ENCODE measurements at regions not wholly inside any gene's neighbourhood (a gene's known extent, or its start where the extent isn't known, plus 50 kb on each side); places are given as distances from the start of the nearest gene placed in this dataset.

DNA sequence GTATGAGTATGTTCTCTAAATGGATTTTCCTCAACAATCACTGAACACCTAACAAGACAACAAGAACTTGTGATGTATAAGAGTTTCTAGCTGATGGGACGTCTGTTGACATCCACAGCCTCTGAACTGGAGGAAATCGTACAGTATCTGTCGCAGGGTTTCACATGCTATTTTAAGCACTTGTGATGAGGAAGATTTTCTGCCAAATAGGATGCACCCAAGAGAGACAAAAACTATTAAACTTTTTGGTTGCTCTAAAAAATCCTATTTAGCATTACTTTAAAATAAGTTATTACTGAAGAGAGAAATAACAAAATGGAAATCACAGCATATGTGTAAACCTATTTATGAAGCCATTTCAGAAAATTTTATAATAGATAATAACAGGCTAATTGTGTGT, 356.1 kb upstream of the SLC7A11 start:
- H3K4me3 ChIP-seq (ENCODE audit: control insufficient read depth, low read depth, low read length): no peak overlapping the region
- TF ChIP-seq, protein P1, sequence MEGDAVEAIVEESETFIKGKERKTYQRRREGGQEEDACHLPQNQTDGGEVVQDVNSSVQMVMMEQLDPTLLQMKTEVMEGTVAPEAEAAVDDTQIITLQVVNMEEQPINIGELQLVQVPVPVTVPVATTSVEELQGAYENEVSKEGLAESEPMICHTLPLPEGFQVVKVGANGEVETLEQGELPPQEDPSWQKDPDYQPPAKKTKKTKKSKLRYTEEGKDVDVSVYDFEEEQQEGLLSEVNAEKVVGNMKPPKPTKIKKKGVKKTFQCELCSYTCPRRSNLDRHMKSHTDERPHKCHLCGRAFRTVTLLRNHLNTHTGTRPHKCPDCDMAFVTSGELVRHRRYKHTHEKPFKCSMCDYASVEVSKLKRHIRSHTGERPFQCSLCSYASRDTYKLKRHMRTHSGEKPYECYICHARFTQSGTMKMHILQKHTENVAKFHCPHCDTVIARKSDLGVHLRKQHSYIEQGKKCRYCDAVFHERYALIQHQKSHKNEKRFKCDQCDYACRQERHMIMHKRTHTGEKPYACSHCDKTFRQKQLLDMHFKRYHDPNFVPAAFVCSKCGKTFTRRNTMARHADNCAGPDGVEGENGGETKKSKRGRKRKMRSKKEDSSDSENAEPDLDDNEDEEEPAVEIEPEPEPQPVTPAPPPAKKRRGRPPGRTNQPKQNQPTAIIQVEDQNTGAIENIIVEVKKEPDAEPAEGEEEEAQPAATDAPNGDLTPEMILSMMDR (IDR thresholded peaks at IDR 0.05; ENCODE audit: control insufficient read depth, insufficient read depth, low read depth, low read length, missing control alignments): no peak
- DNase-seq (ENCODE audit: low read depth): no peak

DNA sequence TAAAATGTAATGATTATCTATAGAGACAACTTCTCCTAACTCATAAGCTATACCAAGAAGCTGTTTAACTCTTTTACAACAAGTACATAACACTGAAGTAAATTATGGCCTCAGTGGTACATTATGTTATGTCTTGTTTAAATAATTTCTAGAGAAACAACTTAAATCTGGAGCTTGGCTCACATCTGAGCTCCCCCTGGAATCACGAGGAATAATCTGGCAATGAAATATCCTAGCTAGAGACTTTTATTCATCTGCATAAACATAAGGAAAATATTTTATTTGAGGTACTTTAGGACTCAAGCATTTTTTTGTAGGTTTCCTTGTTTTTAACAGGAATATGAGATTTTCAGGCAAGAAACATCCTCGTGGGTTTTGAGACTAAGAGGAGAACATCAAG, 354.7 kb upstream of the SLC7A11 start:
- TF ChIP-seq, protein P1 (IDR thresholded peaks at IDR 0.05; ENCODE audit: control insufficient read depth, insufficient read depth, low read depth, low read length, missing control alignments): no peak
- no peak overlapping the region for H3K4me3 ChIP-seq (ENCODE audit: control insufficient read depth, low read depth, low read length)

DNA sequence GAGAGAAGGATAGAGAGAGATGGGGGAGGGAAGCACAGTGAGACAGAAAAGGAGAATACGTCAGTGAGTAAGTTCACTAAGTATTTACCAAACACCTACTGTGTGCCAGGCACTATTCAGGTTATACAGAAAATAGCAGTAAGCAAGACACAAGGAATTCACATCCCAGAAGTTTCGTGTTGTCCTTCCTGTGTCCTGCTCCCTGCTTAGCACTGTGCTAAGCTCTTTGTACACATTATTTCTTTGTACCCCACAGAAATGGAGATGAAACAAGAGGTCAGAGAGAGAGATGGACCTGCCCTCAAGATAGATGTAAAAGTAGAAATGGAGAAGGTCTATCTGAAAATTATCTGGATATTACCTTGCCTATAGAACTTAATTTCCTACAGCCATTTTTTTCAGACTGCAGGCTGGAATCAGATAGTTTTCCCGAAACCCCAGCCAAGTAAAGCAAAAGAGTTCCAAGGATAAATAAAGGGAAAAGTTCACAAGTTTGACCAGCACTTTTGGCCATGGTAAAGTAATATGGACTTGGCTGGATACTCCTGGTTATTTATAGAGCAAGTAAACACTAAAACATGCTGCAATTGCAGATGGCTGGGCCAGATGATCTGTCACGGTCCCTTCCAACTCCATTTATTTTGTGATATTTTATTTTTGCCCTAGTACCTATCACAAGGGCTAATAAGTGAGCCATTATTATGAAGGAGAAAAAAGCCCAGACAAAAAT, 353.7 kb upstream of the SLC7A11 start:
- H3K4me3 ChIP-seq (ENCODE audit: control insufficient read depth, low read depth, low read length): no peak overlapping the region
- TF ChIP-seq, protein P1 (IDR thresholded peaks at IDR 0.05; ENCODE audit: control insufficient read depth, insufficient read depth, low read depth, low read length, missing control alignments): no peak
- no peak for DNase-seq (ENCODE audit: low read depth)

More for the DNA sequence above, 354.7 kb upstream of the SLC7A11 start:
- DNase-seq (ENCODE audit: low read depth): no peak

DNA sequence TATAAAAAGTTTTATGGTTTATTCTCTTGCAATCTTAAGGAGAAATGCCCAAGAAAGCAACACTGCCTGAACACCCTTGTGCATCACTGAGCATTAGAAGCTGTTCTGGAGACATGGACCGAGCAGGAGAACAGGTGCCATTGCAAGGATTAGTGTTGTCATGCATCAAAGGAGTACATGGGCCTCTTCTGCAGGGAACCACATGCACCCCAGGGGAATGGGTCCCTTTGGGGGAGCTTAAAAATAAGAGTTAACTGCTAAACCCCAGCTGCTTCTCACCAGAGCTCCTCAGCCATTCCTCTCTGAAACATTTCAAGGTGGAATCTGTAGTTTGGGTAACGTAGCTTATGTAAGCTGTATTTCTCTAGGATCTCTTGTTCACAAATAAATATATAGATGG, 353.0 kb upstream of the SLC7A11 start:
- TF ChIP-seq, protein P1 (IDR thresholded peaks at IDR 0.05; ENCODE audit: control insufficient read depth, insufficient read depth, low read depth, low read length, missing control alignments): no peak
- DNase-seq (ENCODE audit: low read depth): no peak
- H3K4me3 ChIP-seq (ENCODE audit: control insufficient read depth, low read depth, low read length): no peak overlapping the region

DNA sequence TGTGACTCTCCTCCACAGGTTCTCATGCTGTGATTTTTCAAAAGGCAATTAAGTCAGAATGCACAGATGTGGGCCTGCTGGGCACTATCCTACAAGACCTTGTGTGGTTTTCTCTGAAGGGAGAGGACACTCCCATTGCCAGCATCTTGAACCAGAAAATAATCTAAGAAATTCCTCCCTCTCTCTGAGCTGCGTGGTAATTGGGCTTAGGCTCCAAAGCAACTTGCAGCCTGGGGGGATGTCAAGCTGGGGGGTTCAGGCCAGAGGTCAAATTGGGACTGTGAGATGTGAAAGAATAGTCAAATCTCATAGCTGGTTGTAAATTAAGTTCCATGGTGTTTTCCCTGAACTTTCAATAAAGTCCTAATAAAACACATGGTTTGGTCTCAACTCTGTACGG, 350.6 kb upstream of the SLC7A11 start:
- H3K4me3 ChIP-seq (ENCODE audit: control insufficient read depth, low read depth, low read length): no peak overlapping the region
- TF ChIP-seq, protein P1 (IDR thresholded peaks at IDR 0.05; ENCODE audit: control insufficient read depth, insufficient read depth, low read depth, low read length, missing control alignments): no peak
- no peak for DNase-seq (ENCODE audit: low read depth)

DNA sequence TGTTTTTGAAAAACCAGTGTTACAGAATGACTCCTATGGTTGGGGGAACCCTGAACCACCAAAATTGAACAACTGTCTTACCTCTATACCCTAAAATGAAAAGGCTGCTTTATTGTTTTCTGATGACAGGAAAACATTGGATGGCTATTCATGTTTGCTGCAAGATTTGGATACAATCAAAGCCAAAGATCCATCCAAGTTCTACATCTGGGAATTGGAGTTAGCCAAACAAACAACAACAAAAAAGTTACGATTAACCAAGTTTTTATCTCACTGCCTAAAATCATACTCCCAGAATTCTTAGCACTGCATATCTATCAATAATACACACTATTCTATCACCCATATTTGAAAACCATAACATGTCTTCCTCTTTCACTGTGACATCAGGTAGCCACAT, 349.7 kb upstream of the SLC7A11 start:
- H3K4me3 ChIP-seq (ENCODE audit: control insufficient read depth, low read depth, low read length): no peak overlapping the region
- TF ChIP-seq, protein P1 (IDR thresholded peaks at IDR 0.05; ENCODE audit: control insufficient read depth, insufficient read depth, low read depth, low read length, missing control alignments): no peak
- DNase-seq (ENCODE audit: low read depth): no peak

Data from AG09309 (cell line).